GM12878 (cell line): ENCODE measurements at regions not wholly inside any gene's neighbourhood (a gene's known extent, or its start where the extent isn't known, plus 50 kb on each side); places are given as distances from the start of the nearest gene placed in this dataset.

ENCODE experiments used
- ATAC-seq: fragments of 200-7000 bp; cut with Tn5 transposase; 3 replicates; pipeline ENCODE4 v1.9.1; 2020; ENCODE audit warnings: mild to moderate bottlenecking, moderate library complexity
- BruUV-seq: library from RNA; stranded (reverse); fragments of 400-500 nt; replicated peaks from 2 replicates; lab custom pipeline; 2021; lab: Mats Ljungman, UMichigan
- CTCF ChIA-PET: fragments of 300-600 bp; sonication (Branson Sonifier 250); formaldehyde crosslinking; extraction: SDS; loops from one replicate; lab custom pipeline; 2021; ENCODE audit warnings: inconsistent platforms; lab: Yijun Ruan, JAX
- POLR2A ChIA-PET: fragments of 350-600 bp; formaldehyde crosslinking; extraction: SDS; loops from one replicate; lab custom pipeline; 2021; ENCODE audit warnings: inconsistent platforms; lab: Charles Lee
- RAD21 ChIA-PET: fragments of 300-600 bp; sonication (Branson Sonifier 250); formaldehyde crosslinking; loops from one replicate; lab custom pipeline; 2023; ENCODE audit warnings: antibody characterized with exemption; ENCODE audit not compliant: unreplicated experiment; lab: Charles Lee
- SMC1A ChIA-PET: fragments of 300-600 bp; sonication (Branson Sonifier 250); formaldehyde crosslinking; loops from one replicate; lab custom pipeline; 2023; ENCODE audit not compliant: unreplicated experiment, uncharacterized antibody; lab: Charles Lee
- DNase-seq: peaks from one replicate; pipeline ENCODE4 v3.0.0-alpha.2; 2011; ENCODE audit warnings: low read depth, low spot score
- FAIRE-seq: peaks from 3 replicates; lab custom pipeline; 2011; peaks lifted over from hg19 to GRCh38; lab: Jason Lieb, UNC
- H2AFZ ChIP-seq: 2 replicates; pipeline ENCODE4 v1.6.0; 2011; ENCODE audit warnings: low read depth, low read length, control low read depth; ENCODE audit not compliant: control insufficient read depth
- H3K27ac ChIP-seq: 2 replicates; pipeline ENCODE4 v1.5.1; 2011; ENCODE audit warnings: control low read depth; ENCODE audit not compliant: control insufficient read depth, insufficient read depth
- H3K27me3 ChIP-seq, 2 experiments: replicated peaks in 1 of 2; 2 replicates each; pipeline versions ENCODE4 v1.6.0 to v1.6.1; 2011; ENCODE audit warnings: low read length in 1 of 2; ENCODE audit not compliant: control insufficient read depth in 2 of 2, insufficient read depth in 2 of 2
- H3K36me3 ChIP-seq, 2 experiments: 2 replicates each; pipeline ENCODE4 v1.5.1; 2011; ENCODE audit warnings: low read length in 1 of 2; ENCODE audit not compliant: control insufficient read depth in 2 of 2, insufficient read depth in 2 of 2
- H3K4me1 ChIP-seq: 2 replicates; pipeline ENCODE4 v1.6.1; 2011; ENCODE audit warnings: mild to moderate bottlenecking, low read length, moderate library complexity, mixed read lengths; ENCODE audit not compliant: control insufficient read depth, insufficient read depth
- H3K4me2 ChIP-seq: 2 replicates; pipeline ENCODE4 v1.6.0; 2011; ENCODE audit warnings: control low read depth; ENCODE audit not compliant: control insufficient read depth, insufficient read depth
- H3K4me3 ChIP-seq: fragments of 200-600 bp; sonication (generic); 2 replicates; pipeline ENCODE4 v1.5.1; 2016
- H3K79me2 ChIP-seq: 2 replicates; pipeline ENCODE4 v1.6.0; 2011; ENCODE audit warnings: low read length; ENCODE audit not compliant: control insufficient read depth, insufficient read depth
- H3K9ac ChIP-seq: 2 replicates; pipeline ENCODE4 v1.8.0; 2011; ENCODE audit warnings: low read length, control low read depth, mixed read lengths; ENCODE audit not compliant: control insufficient read depth, insufficient read depth
- H3K9me3 ChIP-seq: replicated peaks from 3 replicates; pipeline ENCODE4 v1.5.1; 2011; ENCODE audit warnings: mild to moderate bottlenecking, low read length; ENCODE audit not compliant: control insufficient read depth, insufficient read depth
- H4K20me1 ChIP-seq: 2 replicates; pipeline ENCODE4 v1.6.0; 2011; ENCODE audit not compliant: control insufficient read depth, insufficient read depth
- BMI1 ChIP-seq: fragments of 450-650 bp; IDR thresholded peaks from 2 replicates; pipeline ENCODE4 v1.6.1; 2016; ENCODE audit warnings: mild to moderate bottlenecking, moderate library complexity, borderline replicate concordance
- CTCF ChIP-seq, 3 experiments: IDR thresholded peaks in 2 of 3; conservative IDR thresholded peaks in 1 of 3; 2 replicates each; pipeline ENCODE4 v1.5.1; 2011; ENCODE audit warnings: low read depth in 3 of 3, low read length in 3 of 3, mild to moderate bottlenecking in 3 of 3, control low read depth in 2 of 3, moderate library complexity in 2 of 3, inconsistent platforms in 1 of 3, mixed read lengths in 1 of 3; ENCODE audit not compliant: control insufficient read depth in 2 of 3, insufficient read depth in 1 of 3; ENCODE audit errors: extremely low read depth in 1 of 3
- E4F1 ChIP-seq: fragments of 450-650 bp; IDR thresholded peaks from 2 replicates; pipeline ENCODE4 v1.6.1; 2018; ENCODE audit warnings: borderline replicate concordance, mild to moderate bottlenecking; ENCODE audit not compliant: partially characterized antibody
- KDM1A ChIP-seq: fragments of 200-600 bp; sonication (generic); IDR thresholded peaks from 2 replicates; pipeline ENCODE4 v1.6.1; 2016; ENCODE audit warnings: borderline replicate concordance
- POLR2AphosphoS5 ChIP-seq: IDR thresholded peaks from 2 replicates; pipeline ENCODE4 v1.6.1; 2011; ENCODE audit warnings: mild to moderate bottlenecking, low read length, inconsistent platforms
- STAT1 ChIP-seq: fragments of 450-650 bp; conservative IDR thresholded peaks from 2 replicates; pipeline ENCODE4 v1.6.1; 2014; ENCODE audit warnings: antibody characterized with exemption, mild to moderate bottlenecking
- TBL1XR1 ChIP-seq: IDR thresholded peaks from 2 replicates; pipeline ENCODE4 v1.6.1; 2012; ENCODE audit warnings: low read depth, low read length, improper control_type of control experiment
- WGBS: methylation state at CpG from one replicate; pipeline ENCODE4 v1.1.6; 2016; ENCODE audit warnings: low lambda C conversion rate; ENCODE audit not compliant: insufficient replicate concordance, insufficient coverage; ENCODE audit errors: missing lambda C conversion rate; 5-methylcytosine and 5-hydroxymethylcytosine counted together
- in situ Hi-C: fragments of 300-500 bp; cut with MboI; formaldehyde crosslinking; loops from 9 replicates; pipeline ENCODE4 v1.14.3; 2018; ENCODE audit warnings: mixed read lengths
- intact Hi-C: fragments of 100-400 bp; cut with micrococcal nuclease; formaldehyde crosslinking; loops from one replicate; pipeline ENCODE4 v1.14.2; 2022; ENCODE audit not compliant: unreplicated experiment

- TF ChIP-seq CTCF (IDR thresholded peaks at IDR 0.05 in 2 of 3, conservative IDR thresholded peaks at IDR 0.05 in 1 of 3; ENCODE audit: control insufficient read depth in 2 of 3, extremely low read depth in 1 of 3, insufficient read depth in 1 of 3, low read depth in 3 of 3, low read length in 3 of 3) (no peak), STAT1 (no peak), TBL1XR1 (no peak)
These were observed 177.7 kb downstream of the ZNF674 start (continued) for GRCh38 chrX:46367491-46367890.

GRCh38 chrX:46366381-46367207, 178.6 kb downstream of the ZNF674 start:
- WGBS, result 15% methylated on average over 2 of the region's 2 CpGs
- DNase-seq (no peak), ATAC-seq (no peak), FAIRE-seq (no peak)
- RAD21 ChIA-PET, result no interaction called here
- Histone ChIP-seq H4K20me1 (no peaks in the 10 kb centered on the region), H3K27me3 (no peaks in the 10 kb centered on the region), H3K4me3 (no peak overlapping the region), H3K27ac (no peak overlapping the region), H3K9ac (no peak overlapping the region), H3K4me1 (no peaks in the 10 kb centered on the region), H3K36me3 (no peaks in the 10 kb centered on the region), H3K79me2 (no peaks in the 10 kb centered on the region), H2AFZ (no peak overlapping the region), H3K9me3 (no peaks in the 10 kb centered on the region), H3K4me2 (no peak overlapping the region)
- CTCF ChIA-PET, result interaction anchor here (0.9 kb wide), 1 partner anchor 13 kb away, joined by 3 read pairs; no protein-coding TSS in a partner anchor
- TF ChIP-seq KDM1A (no peak), POLR2AphosphoS5 (no peak), BMI1 (no peak), E4F1 (no peak)
- SMC1A ChIA-PET, result no interaction called here
- in situ Hi-C loops (no loop called here), intact Hi-C loops (no loop called here)
- BruUV-seq, result no TSS peak
- POLR2A ChIA-PET, result no interaction called here
